ENCODE measurements at regions not wholly inside any gene's neighbourhood (a gene's known extent, or its start where the extent isn't known, plus 50 kb on each side); places are given as distances from the start of the nearest gene placed in this dataset.

GRCh38 chrX:1781766-1782165, 166.9 kb downstream of the ASMT start:
- TF ChIP-seq CTCF (IDR thresholded peaks at IDR 0.05) (no peak), POLR2A (IDR thresholded peaks at IDR 0.05) (no peak)

All from esophagus squamous epithelium (tissue), 4 donors.